Omental fat pad (tissue), 3 donors: ENCODE measurements at regions not wholly inside any gene's neighbourhood (a gene's known extent, or its start where the extent isn't known, plus 50 kb on each side); places are given as distances from the start of the nearest gene placed in this dataset.

Experiments used
- ATAC-seq: fragments of 150-250 bp; one replicate; pipeline ENCODE4 v1.9.1; 2016; ENCODE audit warnings: mild to moderate bottlenecking, moderate library complexity; ENCODE audit not compliant: low FRiP score
- DNase-seq: peaks from one replicate; pipeline ENCODE4 v3.0.0-alpha.2; 2019; ENCODE audit warnings: low spot score
- CTCF ChIP-seq, 3 donors: fragments of 450-650 bp; IDR thresholded peaks; one replicate each; pipeline ENCODE4 v1.5.1; 2016 to 2017; ENCODE audit warnings: antibody characterized with exemption in 3 of 3, mild to moderate bottlenecking in 3 of 3, moderate library complexity in 2 of 3

DNA sequence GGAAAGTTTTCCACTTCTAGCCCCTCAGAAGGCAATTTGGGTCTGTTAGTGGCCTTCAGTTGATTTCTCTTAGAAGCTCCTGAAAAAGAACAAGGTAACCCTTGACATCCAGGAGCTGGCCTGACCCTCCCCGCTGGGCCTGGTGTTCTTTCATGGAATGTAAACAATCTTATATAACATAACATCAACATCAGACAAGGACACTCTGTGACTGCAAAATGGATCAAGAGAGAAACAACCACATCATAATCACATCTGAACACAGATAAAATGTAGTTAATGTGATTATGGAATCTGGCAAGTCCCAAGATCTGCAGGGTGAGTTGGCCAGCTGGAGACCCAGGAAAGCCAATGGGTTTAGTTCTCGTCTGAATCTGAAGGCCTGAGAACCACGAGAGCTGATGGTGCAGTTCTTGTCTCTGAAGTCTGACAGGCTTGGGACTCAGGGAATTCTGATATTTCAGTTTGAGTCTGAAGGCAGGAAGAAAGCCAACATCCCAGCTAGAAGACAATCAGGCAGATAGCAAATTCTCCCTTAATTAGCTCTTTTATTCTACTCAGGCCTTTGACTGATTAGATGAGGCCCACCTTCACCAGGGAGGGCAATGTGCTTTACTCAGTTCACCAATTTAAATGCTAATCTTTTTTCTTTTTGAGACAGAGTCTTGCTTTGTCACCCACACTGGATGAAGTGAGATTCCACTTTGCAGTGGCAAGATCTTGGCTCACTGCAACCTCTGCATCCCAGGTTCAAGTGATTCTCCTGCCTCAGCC, 91.4 kb upstream of the NAMPT start:
- DNase-seq (no peak), ATAC-seq (no peak)
- TF ChIP-seq CTCF (IDR thresholded peaks at IDR 0.05): no peak

DNA sequence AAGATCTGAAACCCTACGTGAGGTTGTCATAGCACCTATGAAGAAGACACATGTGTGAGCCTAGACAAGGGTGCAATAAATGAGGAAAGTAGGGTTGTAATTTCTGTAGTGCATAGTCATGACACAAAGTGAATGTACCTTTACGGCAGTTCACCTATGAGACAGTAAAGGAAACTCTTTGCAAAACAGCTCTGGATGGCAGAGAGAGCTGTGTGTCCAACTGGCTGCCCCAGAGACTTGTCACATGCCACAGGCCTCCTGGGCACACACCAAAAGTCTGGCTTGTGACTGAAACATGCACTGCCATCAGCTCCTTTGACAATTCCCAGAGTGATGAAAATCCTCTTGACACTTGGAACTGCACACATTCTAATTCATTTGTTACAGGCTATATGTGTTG, 90.7 kb upstream of the NAMPT start:
- ATAC-seq (no peak), DNase-seq (no peak)
- no peak for TF ChIP-seq CTCF (IDR thresholded peaks at IDR 0.05)

DNA sequence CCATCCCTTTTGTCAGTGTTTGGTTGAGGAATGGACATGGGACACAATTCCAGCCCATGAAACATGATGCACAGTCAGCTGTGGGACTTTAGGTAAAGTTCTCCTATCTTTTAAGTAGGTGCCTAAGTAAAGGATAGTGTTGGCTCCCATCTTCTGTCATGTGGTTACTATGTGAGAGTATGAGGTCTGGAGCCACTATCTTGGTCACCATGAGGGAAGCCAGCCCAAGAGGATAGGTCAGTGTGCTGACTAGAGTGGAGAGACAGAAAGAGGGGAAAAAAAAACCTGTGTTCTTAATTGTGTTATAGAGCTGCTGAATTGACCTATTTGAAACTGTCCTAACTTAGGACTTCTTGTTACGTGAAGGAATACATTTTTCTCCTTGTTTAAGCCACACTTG, 89.7 kb upstream of the NAMPT start:
- TF ChIP-seq CTCF (IDR thresholded peaks at IDR 0.05): no peak
- ATAC-seq: no peak
- no peak for DNase-seq

DNA sequence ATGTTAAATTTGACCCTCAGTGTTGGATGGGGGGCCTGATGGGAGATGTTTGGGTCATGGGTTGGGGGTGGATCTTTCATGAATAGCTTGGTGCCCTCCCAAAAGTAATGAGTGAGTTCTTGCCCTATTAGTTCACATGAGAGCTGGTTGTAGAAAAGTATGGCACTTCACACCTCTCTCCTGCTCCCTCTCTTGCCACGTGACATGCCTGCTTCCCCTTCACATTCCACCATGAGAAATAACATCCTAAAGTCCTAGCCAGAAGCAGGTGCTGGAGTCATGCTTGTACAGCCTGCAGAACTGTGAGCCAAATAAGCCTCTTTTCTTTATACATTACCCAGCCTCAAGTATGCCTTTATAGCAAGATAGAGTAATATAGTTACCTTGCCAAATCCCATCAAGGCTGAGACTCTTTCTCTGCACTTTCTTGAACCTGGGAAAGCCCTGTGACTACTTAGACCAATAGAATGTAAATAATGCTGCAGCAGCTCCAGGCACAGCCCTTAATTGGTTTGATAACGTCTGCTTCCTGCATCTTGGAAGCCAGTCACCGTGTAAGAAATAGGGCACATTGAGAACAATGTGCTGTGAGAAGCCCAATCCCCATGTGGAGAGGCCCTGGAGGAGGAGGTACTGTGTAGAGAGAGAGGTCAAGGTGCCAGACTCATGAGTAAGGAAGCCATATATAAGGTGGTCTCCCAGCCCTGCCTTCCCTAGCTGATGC, 88.0 kb upstream of the NAMPT start:
- no peak for ATAC-seq
- no peak for TF ChIP-seq CTCF (IDR thresholded peaks at IDR 0.05)
- no peak for DNase-seq

GRCh38 chr7:106372126-106372525, 87.3 kb upstream of the NAMPT start:
- DNase-seq (no peak), ATAC-seq (no peak)
- TF ChIP-seq CTCF (IDR thresholded peaks at IDR 0.05): no peak

- no peak for TF ChIP-seq CTCF (IDR thresholded peaks at IDR 0.05)
- ATAC-seq: no peak
- no peak for DNase-seq
Observed at GRCh38 chr7:106371629-106372028, 86.8 kb upstream of the NAMPT start.

DNA sequence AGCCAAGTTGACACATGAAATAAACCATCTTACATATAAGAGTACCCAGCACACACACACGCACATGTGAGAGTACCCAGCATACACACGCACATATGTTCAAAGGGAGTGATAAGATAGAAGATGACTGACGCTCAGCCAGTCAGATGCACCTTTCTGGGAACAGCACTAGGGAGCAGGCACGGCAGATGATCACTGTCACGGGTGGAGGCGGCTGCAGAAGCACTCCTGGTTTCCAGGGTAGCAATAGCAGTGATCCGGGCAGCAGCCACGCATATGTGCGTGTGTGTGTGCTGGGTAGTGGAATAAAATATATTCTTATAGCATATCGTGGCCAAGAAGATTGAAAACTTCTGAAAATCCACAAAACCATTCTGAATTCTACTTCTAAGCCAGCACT, 85.8 kb upstream of the NAMPT start:
- TF ChIP-seq CTCF (IDR thresholded peaks at IDR 0.05): no peak
- no peak for DNase-seq
- ATAC-seq: no peak
